ENCODE measurements at regions not wholly inside any gene's neighbourhood (a gene's known extent, or its start where the extent isn't known, plus 50 kb on each side); places are given as distances from the start of the nearest gene placed in this dataset.
"Not testable (repeated sequence)": the region's sequence is repeated elsewhere in the genome, so short reads cannot be mapped to it uniquely, and the experiment has no call there.

DNA sequence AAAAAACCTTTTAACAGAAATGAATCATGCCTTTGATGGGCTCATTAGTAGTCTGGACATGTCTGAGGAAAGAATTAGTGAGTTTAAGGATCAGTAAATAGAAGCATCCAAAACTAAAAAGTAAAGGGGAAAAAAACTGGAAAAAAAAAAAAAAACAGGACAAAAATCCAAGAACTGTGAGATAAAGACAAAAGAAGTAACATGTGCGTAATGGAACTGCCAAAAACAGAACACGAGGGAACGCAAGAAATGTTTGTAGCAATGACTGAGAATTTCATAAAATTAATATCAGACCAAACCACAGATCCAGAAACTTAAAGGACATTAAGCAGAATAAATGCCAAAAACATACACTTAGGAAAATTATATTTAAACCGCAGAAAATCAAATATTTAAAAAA lies 77.4 kb downstream of the MS4A13 start:
- no peak overlapping the region for H3K4me3 Mint-ChIP-seq
- peaks cover 5% of the 10 kb centered on the region for H3K4me1 Mint-ChIP-seq
- H3K27me3 Mint-ChIP-seq = no peaks in the 10 kb centered on the region
- DNase-seq (no peak), ATAC-seq (no peak)
- H3K27ac Mint-ChIP-seq = no peak overlapping the region
- peaks cover 5 to 21% of the 10 kb centered on the region in 2 donors for H3K9me3 Mint-ChIP-seq

- H3K4me3 Mint-ChIP-seq = no peak overlapping the region
- H3K27me3 Mint-ChIP-seq = peaks cover 2% of the 10 kb centered on the region
- ATAC-seq = no peak
- no peak overlapping the region for H3K27ac Mint-ChIP-seq
- peaks cover 5 to 18% of the 10 kb centered on the region in 2 donors for H3K9me3 Mint-ChIP-seq
- no peak for DNase-seq
- peaks cover 5% of the 10 kb centered on the region for H3K4me1 Mint-ChIP-seq
These were observed 79.9 kb downstream of the MS4A13 start for GRCh38 chr11:60594998-60595642.

DNA sequence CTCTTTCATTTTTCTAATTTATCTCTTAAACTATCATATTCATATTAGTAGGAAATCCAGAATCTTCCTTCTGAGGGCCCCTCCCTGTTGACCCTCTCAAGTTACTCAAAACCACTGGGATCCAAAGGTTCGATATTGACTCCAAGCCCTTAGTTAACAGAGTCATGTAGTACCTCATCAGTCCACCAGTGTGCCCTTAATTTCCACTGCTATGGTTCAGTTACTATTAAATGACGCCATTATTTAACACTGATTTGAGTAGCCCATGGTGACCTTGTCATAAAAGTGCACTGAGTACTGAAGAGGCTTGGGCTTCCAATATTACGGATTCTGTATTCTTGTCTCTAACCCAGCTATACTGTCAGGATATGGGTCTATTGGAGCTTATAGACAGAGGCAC lies 91.9 kb upstream of the MS4A8 start:
- no peak overlapping the region for H3K27ac Mint-ChIP-seq
- H3K27me3 Mint-ChIP-seq = peaks cover 23% of the 10 kb centered on the region
- H3K4me3 Mint-ChIP-seq = no peak overlapping the region
- no peak for DNase-seq
- H3K9me3 Mint-ChIP-seq = no peaks in the 10 kb centered on the region
- peaks cover 13% of the 10 kb centered on the region for H3K4me1 Mint-ChIP-seq
- no peak for ATAC-seq

DNA sequence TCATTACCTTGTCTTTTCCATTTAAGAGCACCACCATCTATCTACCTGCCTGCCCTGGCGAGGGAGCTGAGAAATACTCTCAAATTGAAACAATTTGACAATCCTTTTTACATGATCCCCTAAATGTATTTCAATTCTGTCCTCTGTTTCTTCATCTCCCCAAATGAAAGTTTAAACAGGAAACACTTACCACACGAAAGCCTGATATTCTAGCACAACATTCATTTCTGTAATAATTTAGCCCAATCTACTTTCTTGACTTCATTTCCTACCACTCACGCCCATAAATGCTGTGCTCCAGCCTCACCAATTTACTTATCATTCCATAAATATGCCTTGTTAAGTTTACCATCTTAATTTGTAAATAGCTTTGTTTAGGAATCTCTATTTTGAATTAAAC lies 89.8 kb upstream of the MS4A8 start:
- Mint-ChIP-seq H3K4me3 (no peak overlapping the region), H3K27ac (peak overlapping the region in 1 of 2 donors; percentile 7), H3K9me3 (no peaks in the 10 kb centered on the region), H3K4me1 (peaks cover 13% of the 10 kb centered on the region), H3K27me3 (peaks cover 36% of the 10 kb centered on the region)
- DNase-seq (no peak), ATAC-seq (peak; percentile 76)

DNA sequence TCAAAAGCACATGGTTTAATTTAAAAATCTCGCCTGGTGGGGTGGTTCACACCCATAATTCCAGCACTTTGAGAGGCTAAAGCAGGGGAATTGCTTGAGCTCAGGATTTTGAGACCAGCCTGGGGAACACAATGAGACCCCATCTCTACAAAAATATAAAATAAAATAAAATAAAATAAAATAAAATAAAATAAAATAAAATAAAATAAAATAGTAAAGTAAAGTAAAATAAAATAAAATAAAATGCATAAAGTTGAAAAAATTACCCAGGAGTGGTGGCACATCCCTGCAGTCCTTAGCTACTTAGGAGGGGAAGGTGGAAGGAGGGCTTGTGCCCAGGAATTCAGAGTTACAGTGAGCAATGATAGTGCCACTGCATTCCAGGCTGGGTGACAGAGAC lies 88.7 kb upstream of the MS4A8 start:
- no peaks in the 10 kb centered on the region for H3K9me3 Mint-ChIP-seq
- peaks cover 36% of the 10 kb centered on the region for H3K27me3 Mint-ChIP-seq
- H3K27ac Mint-ChIP-seq = no peak overlapping the region
- ATAC-seq (no peak), DNase-seq (no peak)
- peaks cover 13% of the 10 kb centered on the region for H3K4me1 Mint-ChIP-seq
- no peak overlapping the region for H3K4me3 Mint-ChIP-seq

DNA sequence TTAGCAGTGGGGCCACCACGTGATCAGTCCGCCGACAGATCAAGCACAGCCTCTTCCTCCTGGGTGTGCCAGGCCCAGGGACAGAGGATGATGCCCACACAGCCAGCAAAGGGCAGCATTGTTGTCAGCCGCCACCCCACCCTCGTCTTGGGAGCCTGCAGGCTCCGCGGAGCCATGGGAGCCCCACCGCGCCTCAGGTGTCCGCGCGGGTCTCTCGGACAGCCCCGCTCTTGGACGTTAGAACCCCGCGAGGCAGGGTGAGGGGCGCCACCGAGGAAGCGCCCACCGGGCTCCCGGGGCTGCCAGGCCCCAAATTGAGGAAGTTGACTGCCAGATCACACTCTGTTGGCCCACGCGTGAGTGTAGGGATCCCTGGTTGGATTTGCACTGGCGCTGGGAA lies 83.9 kb upstream of the MS4A8 start:
- no peak overlapping the region for H3K27ac Mint-ChIP-seq
- peaks cover 39% of the 10 kb centered on the region for H3K27me3 Mint-ChIP-seq
- no peak overlapping the region for H3K4me3 Mint-ChIP-seq

DNA sequence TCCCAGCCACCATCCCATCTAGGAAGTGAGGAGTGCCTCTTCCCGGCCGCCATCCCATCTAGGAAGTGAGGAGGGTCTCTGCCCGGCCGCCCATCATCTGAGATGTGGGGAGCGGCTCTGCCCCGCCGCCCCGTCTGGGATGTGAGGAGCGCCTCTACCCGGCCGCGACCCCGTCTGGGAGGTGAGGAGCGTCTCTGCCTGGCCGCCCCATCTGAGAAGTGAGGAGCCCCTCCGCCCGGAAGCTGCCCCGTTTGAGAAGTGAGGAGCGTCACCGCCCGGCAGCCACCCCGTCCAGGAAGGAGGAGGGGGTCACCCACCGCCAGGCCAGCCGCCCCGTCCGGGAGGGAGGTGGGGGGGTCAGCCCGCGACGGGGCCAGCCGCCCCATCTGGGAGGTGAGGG lies 77.5 kb upstream of the MS4A8 start:
- peak overlapping the region in 1 of 2 donors; percentile 30 for H3K27ac Mint-ChIP-seq
- H3K27me3 Mint-ChIP-seq, H3K4me3 Mint-ChIP-seq, ATAC-seq, H3K4me1 Mint-ChIP-seq, H3K9me3 Mint-ChIP-seq, DNase-seq: not testable (repeated sequence)

More for the DNA sequence above, 83.9 kb upstream of the MS4A8 start:
- Mint-ChIP-seq H3K9me3 (no peaks in the 10 kb centered on the region), H3K4me1 (no peaks in the 10 kb centered on the region)
- ATAC-seq (no peak), DNase-seq (no peak)

DNA sequence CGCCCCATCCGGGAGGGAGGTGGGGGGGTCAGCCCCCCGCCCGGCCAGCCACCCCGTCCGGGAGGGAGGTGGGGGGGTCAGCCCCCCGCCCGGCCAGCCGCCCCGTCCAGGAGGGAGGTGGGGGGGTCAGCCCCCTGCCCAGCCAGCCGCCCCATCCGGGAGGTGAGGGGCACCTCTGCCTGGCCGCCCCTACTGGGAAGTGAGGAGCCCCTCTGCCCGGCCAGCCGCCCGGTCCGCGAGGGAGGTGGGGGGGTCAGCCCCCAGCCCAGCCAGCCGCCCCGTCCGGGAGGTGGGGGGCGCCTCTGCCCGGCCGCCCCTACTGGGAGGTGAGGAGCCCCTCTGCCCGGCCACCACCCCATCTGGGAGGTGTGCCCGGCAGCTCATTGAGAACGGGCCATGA lies 76.6 kb upstream of the MS4A8 start:
- ATAC-seq, H3K4me3 Mint-ChIP-seq: not testable (repeated sequence)

GRCh38 chr11:60625262-60625661 lies 74.2 kb upstream of the MS4A8 start:
- Mint-ChIP-seq H3K4me3 (no peak overlapping the region), H3K27me3 (no peaks in the 10 kb centered on the region), H3K4me1 (no peaks in the 10 kb centered on the region), H3K9me3 (peaks cover 0 to 8% of the 10 kb centered on the region in 2 donors), H3K27ac (no peak overlapping the region)
- DNase-seq = no peak
- no peak for ATAC-seq

More for the DNA sequence above, 76.6 kb upstream of the MS4A8 start:
- not testable (repeated sequence) for H3K4me1 Mint-ChIP-seq, H3K9me3 Mint-ChIP-seq, H3K27me3 Mint-ChIP-seq, H3K27ac Mint-ChIP-seq, DNase-seq

DNA sequence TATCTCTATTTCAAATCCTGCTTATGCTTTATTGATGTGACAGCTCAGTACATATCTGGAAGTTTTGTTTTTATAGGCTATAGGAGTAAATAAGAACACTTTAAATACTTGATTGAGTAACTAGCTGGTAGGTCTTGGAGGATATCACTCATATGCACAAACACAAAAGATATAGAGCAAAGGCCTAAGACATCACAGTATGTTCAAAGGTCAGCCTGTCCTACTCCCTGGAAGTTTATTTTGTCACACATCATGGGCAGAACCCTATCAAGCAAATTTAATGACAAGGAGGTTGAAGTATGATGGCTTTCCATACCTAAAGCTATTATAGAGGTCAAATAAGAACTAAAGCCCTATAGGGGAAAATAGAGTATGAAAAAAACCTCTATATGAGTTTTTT lies 70.0 kb upstream of the MS4A8 start:
- no peaks in the 10 kb centered on the region for H3K4me1 Mint-ChIP-seq
- no peak overlapping the region for H3K4me3 Mint-ChIP-seq
- ATAC-seq (no peak), DNase-seq (no peak)
- peaks cover 22% of the 10 kb centered on the region for H3K27me3 Mint-ChIP-seq
- no peak overlapping the region for H3K27ac Mint-ChIP-seq
- no peaks in the 10 kb centered on the region for H3K9me3 Mint-ChIP-seq

DNA sequence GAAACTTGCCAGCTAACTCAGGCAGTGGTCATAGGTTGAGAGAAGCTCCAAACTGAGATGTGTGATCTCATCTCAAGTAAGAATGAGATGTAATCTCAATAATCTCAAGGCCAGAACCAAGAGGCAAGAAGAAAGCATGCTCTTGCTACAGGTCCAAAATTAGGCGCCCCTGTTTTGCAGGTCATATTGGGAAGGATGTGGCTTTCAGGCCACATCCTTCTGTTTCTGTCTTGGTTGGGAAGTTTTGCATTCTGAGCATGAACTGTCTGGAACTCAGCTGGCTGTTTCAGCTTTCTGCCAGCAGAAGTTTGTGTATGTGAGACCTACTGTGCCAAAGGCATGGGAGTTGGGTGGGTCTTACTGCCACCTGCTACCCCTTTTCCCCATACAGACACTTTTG lies 67.5 kb upstream of the MS4A8 start:
- peaks cover 22% of the 10 kb centered on the region for H3K27me3 Mint-ChIP-seq
- H3K9me3 Mint-ChIP-seq = no peaks in the 10 kb centered on the region
- DNase-seq = no peak
- H3K27ac Mint-ChIP-seq = no peak overlapping the region
- no peak for ATAC-seq
- H3K4me1 Mint-ChIP-seq = no peaks in the 10 kb centered on the region
- no peak overlapping the region for H3K4me3 Mint-ChIP-seq

- H3K4me1 Mint-ChIP-seq = no peaks in the 10 kb centered on the region
- peaks cover 29% of the 10 kb centered on the region for H3K27me3 Mint-ChIP-seq
- DNase-seq (no peak), ATAC-seq (no peak)
- no peak overlapping the region for H3K4me3 Mint-ChIP-seq
- H3K9me3 Mint-ChIP-seq = no peaks in the 10 kb centered on the region
- no peak overlapping the region for H3K27ac Mint-ChIP-seq
These were observed 65.8 kb upstream of the MS4A8 start for GRCh38 chr11:60633645-60634044.

GRCh38 chr11:60634126-60634525 lies 65.3 kb upstream of the MS4A8 start:
- H3K27me3 Mint-ChIP-seq = peaks cover 29% of the 10 kb centered on the region

DNA sequence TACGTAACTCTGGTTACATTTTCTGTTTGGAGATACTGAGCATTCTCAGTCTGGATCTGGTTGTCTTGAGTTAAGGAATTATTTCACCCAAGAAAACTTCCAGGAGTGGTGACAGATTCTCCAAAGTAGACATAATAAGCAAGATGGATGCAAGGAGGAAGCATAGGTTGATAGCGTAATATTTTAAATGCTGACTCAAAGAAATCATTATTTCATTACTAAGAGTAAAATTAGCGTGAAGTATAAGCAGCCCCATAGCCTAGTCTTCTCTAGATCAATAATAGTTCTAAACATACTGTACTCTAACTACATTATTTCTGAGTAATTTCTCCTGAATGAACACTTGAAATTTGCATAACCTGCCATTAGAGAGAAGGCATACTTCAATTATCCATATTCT lies 57.5 kb upstream of the MS4A8 start:
- H3K4me3 Mint-ChIP-seq = no peak overlapping the region
- peaks cover 8% of the 10 kb centered on the region for H3K27me3 Mint-ChIP-seq
- peaks cover 0 to 11% of the 10 kb centered on the region in 2 donors for H3K9me3 Mint-ChIP-seq
- no peak for DNase-seq
- ATAC-seq = no peak
- no peak overlapping the region for H3K27ac Mint-ChIP-seq
- H3K4me1 Mint-ChIP-seq = no peaks in the 10 kb centered on the region

More at GRCh38 chr11:60634126-60634525, 65.3 kb upstream of the MS4A8 start:
- Mint-ChIP-seq H3K9me3 (no peaks in the 10 kb centered on the region), H3K4me1 (no peaks in the 10 kb centered on the region), H3K27ac (no peak overlapping the region), H3K4me3 (no peak overlapping the region)
- ATAC-seq = no peak
- no peak for DNase-seq

DNA sequence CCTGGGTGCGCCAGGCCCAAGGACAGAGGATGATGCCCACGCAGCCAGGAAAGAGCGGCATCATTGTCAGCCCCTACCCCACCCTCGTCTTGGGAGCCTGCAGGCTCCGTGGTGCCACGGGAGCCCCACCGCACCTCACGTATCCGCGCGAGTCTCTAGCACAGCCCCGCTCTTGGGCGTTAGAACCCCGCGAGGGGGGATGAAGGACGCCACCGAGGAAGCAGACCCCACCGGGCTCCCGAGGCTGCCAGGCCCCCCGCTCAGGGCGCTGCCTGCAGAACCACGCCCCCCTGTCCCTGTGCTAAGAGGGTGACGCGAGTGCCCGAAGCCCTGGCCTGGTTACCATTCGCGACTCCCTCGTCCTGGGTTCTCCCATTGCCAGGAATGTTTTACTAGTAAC lies 52.3 kb upstream of the MS4A8 start:
- no peak overlapping the region for H3K4me3 Mint-ChIP-seq
- no peak overlapping the region for H3K27ac Mint-ChIP-seq
- no peak for ATAC-seq
- DNase-seq = no peak
- peaks cover 10% of the 10 kb centered on the region for H3K27me3 Mint-ChIP-seq
- H3K9me3 Mint-ChIP-seq = peaks cover 3 to 15% of the 10 kb centered on the region in 2 donors
- no peaks in the 10 kb centered on the region for H3K4me1 Mint-ChIP-seq

Data from stimulated activated naive CD8-positive, alpha-beta T cell treated with anti-CD3 and anti-CD28 coated beads, Interleukin-15, amount 100 ng/mL, for 72 hours (primary cell).